NCI-H2081 treated with DMSO at 0.1 percent for 48 hours (cell line): ENCODE measurements at regions not wholly inside any gene's neighbourhood (a gene's known extent, or its start where the extent isn't known, plus 50 kb on each side); places are given as distances from the start of the nearest gene placed in this dataset.
A peak's percentile ranks its signal among the peaks of the same experiment; 100 is the strongest.
"Not testable (repeated sequence)": the region's sequence is repeated elsewhere in the genome, so short reads cannot be mapped to it uniquely, and the experiment has no call there.

Experiments used
- DNase-seq: peaks from one replicate; lab custom pipeline; 2025; lab: John Stamatoyannopoulos, UW

- DNase-seq = no peak
Measured at GRCh38 chr6:69623357-69623756, 173.5 kb downstream of the LMBRD1 start.

GRCh38 chr6:69622924-69623323, 173.9 kb downstream of the LMBRD1 start:
- no peak for DNase-seq

DNA sequence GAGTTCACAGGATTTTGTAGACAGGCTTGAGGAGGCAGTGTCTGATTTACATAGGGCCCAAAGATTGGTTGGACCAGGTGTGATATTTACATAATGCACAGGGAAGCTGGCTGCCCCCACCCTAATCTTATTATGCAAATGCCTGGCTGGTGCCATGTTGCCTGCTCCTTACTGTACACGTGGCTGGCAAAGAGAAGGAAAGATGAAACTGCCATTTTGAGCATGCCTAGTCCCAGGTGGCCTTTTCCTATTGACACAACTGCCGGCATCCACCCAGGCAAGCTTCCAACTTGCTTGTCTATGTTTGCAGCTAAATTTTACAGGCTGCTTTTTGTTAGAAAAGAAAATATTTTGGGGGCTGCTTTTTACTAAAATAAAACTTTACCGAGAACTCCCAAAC, 174.6 kb downstream of the LMBRD1 start:
- DNase-seq = peak; percentile 2

DNA sequence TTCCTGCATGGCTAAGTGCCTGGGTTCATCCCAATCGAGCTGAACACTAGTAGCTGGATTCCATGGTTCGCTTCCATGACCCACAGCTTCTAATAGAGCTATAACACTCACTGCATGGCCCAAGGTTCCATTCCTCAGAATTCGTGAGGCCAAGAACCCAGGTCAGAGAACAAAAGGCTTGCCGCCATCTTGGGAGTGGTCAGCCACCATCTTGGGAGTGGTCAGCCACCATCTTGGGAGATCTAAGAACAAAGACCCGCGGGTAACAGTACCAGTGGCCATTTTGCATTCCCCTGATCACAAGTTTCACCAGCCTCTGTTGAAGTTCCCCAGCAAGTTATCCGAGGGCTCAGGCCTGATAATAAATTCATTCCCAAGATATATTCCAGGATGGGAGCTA, 179.6 kb downstream of the LMBRD1 start:
- no peak for DNase-seq

DNA sequence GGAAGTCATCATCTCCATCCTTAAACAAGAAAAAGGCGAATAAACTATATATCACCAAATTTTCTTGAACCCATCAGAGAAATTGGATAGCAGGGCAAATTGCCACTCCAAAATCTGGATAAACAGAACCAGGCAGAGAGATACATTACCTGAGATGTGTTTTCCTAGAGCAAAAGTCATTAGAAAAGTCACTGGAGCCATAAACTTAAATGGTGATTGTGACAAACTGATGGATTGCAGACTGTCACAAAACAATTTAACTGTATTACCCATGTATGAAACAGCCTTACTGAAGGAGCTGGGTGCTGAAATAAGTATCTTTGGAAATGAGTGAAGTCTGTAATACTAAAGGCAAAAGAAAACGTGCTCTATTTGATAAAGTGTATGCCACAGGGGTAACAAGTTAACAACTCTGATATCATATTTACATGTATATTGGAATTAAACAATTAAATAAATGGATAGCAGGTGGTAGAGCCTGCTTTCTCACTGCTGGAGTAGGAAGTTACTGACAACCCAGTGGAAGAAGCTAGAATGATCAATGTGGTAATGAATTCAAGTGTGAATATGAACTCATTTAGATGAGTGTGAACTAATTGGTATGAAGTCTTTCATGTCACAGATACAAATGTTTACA, 186.9 kb downstream of the LMBRD1 start:
- no peak for DNase-seq

GRCh38 chr6:69601132-69601531, 195.7 kb downstream of the LMBRD1 start:
- no peak for DNase-seq

- no peak for DNase-seq
Measured at GRCh38 chr6:69594405-69594804, 202.4 kb downstream of the LMBRD1 start.

DNA sequence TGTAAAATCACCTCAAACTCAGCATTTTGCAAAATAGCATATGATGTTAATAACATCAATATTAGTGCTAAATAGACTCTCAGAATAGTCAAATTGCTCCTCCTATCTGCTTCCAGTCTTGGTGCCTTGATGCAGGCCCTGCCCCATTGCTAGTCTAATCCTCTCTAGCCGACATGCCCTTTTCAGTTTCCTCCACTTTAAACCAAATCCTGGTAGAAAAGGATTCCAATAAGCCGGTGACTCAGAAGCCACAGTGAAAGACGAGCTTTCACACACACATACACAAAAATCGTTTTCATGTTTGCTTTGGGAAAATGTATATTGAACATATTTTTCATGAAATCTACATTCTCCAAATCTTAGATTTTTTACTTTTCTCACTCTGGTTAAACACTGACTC, 203.1 kb downstream of the LMBRD1 start:
- DNase-seq = no peak

DNA sequence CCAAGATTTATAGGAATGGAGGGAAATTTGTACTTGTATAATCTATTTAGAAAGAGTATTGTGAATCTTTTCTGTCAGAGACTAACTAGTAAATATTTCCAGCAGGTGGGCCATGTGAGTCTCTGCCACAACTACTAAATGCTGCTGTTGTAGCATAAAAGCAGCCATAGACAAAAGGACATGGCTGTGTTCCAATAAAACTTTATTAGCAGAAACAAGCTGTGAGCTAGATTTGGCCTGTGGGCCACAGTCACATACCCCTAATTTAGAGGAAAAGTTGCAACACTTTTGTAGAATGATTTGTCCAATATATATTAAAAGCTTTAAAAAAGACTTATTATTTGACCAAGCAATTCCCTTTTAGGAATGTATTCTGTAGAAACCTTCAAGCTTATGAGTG, 207.2 kb downstream of the LMBRD1 start:
- no peak for DNase-seq

- DNase-seq = no peak
Measured at GRCh38 chr6:69584913-69585729, 211.7 kb downstream of the LMBRD1 start.

DNA sequence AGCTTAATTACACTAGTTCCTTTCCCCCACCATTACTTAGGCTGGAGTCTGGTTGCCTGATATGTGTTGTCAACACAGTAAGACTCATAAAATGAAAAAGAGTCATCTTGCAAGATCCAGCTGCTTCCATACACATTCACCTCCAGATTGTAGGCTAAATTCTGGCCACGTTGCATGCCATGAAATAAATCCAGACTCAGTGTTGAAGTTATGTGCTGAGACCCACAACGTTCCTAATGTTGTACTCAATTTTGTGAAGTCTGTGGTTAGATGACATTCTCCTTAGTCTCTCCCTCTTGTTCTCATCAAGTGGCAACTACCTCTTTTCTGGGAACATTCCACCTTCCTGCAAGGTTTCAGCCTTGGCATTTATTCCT, 212.3 kb downstream of the LMBRD1 start:
- DNase-seq = no peak

GRCh38 chr6:69581581-69581980, 215.2 kb downstream of the LMBRD1 start:
- DNase-seq = no peak

DNA sequence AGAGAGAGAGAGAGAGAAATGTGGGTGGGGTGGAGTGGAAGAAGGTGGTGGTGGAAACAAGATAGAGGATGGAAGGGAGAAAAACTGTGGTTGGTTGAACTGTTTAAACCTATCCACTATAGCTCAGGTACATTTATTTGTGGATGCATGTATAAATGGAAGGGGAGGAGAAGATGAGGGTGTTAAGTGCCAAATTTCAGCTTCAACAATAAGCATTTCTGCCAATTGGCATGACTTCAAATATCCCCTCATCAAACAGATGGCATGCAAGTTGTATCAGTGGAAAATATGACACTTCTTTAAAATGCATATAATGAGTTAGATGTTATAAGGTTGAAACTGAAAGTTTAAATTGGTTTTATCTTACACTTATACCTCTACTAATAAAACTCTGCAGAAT, 216.1 kb downstream of the LMBRD1 start:
- no peak for DNase-seq

DNA sequence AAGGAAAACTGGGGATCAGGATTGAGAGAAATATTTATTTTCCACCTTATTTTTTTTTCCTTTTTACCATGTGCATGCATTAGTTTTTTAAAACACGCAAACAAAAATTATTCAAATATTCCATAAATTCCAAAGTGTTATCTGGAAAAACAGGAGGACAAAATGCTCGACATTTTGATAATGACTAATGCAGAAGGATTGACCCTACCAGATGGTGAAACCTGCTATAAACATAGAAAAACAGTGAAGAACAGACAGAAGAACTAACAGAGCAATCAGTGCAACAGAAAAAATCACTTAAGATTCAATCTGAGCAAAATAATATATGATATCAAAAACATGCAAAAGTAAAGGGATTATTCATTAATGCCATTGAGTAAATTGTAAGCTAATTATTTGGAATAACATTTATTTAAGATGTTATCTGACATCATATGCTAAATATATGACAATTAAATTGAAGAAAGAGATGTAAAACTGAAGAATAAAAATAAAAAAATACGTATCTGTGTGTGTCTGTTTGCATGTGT, 218.4 kb downstream of the LMBRD1 start:
- DNase-seq = no peak

GRCh38 chr6:69571234-69571633, 225.6 kb downstream of the LMBRD1 start:
- no peak for DNase-seq

GRCh38 chr6:69570106-69570505, 226.7 kb downstream of the LMBRD1 start:
- no peak for DNase-seq

DNA sequence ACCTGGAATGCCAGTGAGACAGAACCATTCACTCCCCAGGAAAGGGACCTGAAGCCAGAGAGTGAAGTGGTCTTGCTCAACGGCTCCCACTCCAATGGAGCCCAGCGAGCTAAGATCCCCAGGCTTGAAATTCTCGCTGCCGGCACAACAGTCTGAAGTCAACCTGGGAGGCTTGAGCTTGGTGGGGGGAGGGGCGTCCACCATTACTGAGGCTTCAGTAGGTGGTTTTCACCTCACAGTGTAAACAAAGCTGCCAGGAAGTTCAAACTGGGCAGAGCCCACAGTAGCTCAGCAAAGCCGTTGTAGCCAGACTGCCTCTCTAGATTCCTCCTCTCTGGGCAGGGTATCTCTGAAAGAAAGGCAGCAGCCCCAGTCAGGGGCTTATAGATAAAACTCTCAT, 236.2 kb downstream of the LMBRD1 start:
- not testable (repeated sequence) for DNase-seq

GRCh38 chr6:69555088-69555638, 241.6 kb downstream of the LMBRD1 start:
- DNase-seq = no peak

- DNase-seq = no peak
Measured at GRCh38 chr6:69542494-69542893, 254.3 kb downstream of the LMBRD1 start.

- no peak for DNase-seq
Measured at GRCh38 chr6:69527921-69528476, 268.8 kb downstream of the LMBRD1 start.

DNA sequence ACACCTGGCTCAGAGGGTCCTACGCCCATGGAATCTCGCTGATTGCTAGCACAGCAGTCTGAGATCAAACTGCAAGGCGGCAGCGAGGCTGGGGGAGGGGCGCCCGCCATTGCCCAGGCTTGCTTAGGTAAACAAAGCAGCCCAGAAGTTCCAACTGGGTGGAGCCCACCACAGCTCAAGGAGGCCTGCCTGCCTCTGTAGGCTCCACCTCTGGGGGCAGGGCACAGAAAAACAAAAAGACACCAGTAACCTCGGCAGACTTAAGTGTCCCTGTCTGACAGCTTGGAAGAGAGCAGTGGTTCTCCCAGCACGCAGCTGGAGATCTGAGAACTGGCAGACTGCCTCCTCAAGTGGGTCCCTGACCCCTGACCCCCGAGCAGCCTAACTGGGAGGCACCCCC, 281.3 kb downstream of the LMBRD1 start:
- not testable (repeated sequence) for DNase-seq

DNA sequence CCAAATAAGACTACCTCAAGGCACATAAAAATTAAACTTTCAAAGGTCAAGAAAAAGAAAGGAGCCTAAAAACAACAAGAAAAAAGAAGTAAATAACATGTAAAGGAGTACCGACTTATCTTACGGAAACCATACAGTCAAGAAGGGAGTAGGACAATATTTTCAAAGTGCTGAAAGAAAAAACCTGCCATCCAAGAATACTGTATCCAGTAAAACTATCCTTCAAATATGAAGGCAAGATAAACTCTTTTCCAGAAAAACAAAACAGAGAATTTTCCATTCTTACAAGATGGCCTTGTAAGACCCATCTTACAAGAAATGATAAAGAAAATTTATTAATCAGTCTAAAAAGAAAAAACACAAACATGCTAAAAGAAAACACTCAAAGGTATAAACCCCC, 302.2 kb downstream of the LMBRD1 start:
- no peak for DNase-seq

- DNase-seq = no peak
Measured at GRCh38 chr6:69489970-69490369, 306.8 kb downstream of the LMBRD1 start.
